Thyroid gland (tissue), 4 donors: ENCODE measurements at regions not wholly inside any gene's neighbourhood (a gene's known extent, or its start where the extent isn't known, plus 50 kb on each side); places are given as distances from the start of the nearest gene placed in this dataset.

Source experiments
- DNase-seq, 2 donors: peaks; one replicate each; pipeline ENCODE4 v3.0.0-alpha.2; 2019
- H3K27ac ChIP-seq, 3 donors: fragments of 200-600 bp; sonication (generic); 1 replicate in 2 of 3; 2 replicates in 1 of 3; pipeline ENCODE4 v1.5.1; 2016 to 2019; ENCODE audit warnings: mild to moderate bottlenecking in 1 of 3, moderate library complexity in 1 of 3
- H3K27me3 ChIP-seq: fragments of 200-600 bp; sonication (generic); one replicate; pipeline ENCODE4 v1.5.1; 2019
- H3K36me3 ChIP-seq, 2 donors: fragments of 200-600 bp; sonication (generic); one replicate each; pipeline ENCODE4 v1.5.1; 2016 to 2019
- H3K4me1 ChIP-seq, 2 donors: fragments of 200-600 bp; sonication (generic); one replicate each; pipeline ENCODE4 v1.5.1; 2017 to 2019
- H3K4me3 ChIP-seq, 3 donors: fragments of 200-600 bp; sonication (generic); replicated peaks in 1 of 3; 1 replicate in 2 of 3; 2 replicates in 1 of 3; pipeline ENCODE4 v1.5.1; 2016; ENCODE audit warnings: mild to moderate bottlenecking in 1 of 3
- H3K9me3 ChIP-seq: fragments of 200-600 bp; sonication (generic); one replicate; pipeline ENCODE4 v1.5.1; 2017
- POLR2A ChIP-seq, 2 donors: fragments of 450-650 bp; IDR thresholded peaks; one replicate each; pipeline ENCODE4 v1.6.1; 2017; ENCODE audit warnings: antibody characterized with exemption in 2 of 2, mild to moderate bottlenecking in 2 of 2, moderate library complexity in 1 of 2
- WGBS, 2 donors: methylation state at CpG; one replicate each; pipeline ENCODE4 v1.1.5; 2017; 5-methylcytosine and 5-hydroxymethylcytosine counted together
- intact Hi-C: fragments of 100-400 bp; cut with DNase I; formaldehyde crosslinking; loops from one replicate; pipeline ENCODE4 v1.15.1; 2023
- TF ChIP-seq, protein P1 (sequence below), 6 experiments: fragments of 200-600 bp in 3 of 6; fragments of 450-650 bp in 3 of 6; sonication (generic) in 3 of 6; IDR thresholded peaks; one replicate each; pipeline ENCODE4 v1.5.1; 2016 to 2019; ENCODE audit warnings: antibody characterized with exemption in 6 of 6, mild to moderate bottlenecking in 2 of 6, inconsistent platforms in 1 of 6, moderate library complexity in 1 of 6

DNA sequence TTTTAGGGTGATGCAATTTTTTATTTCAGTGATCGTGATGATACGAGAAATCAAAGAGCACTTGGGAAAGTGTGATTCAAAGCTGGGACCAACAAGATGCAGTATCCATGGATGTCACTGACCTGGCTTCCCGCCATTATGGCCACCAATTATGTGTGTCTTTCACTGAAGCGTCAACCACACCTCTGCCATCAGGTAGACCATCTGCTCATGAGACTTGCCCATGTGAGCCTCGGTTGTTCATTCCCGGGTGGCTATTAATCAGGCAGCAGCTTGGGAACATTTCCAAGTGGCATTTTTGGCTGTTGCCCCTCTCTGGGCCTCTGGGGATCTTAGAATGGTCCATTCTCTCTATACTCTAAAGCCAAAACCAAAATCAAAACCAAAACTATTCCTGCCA, 436.0 kb upstream of the ADAMTSL1 start:
- no peaks in the 10 kb centered on the region for H3K9me3 ChIP-seq
- H3K4me3 ChIP-seq = no peak overlapping the region
- no peaks in the 10 kb centered on the region for H3K27me3 ChIP-seq
- no peaks in the 10 kb centered on the region for H3K36me3 ChIP-seq
- DNase-seq = no peak
- WGBS, 2 donors = 58 to 89% methylated on average over 6 of the region's 6 CpGs
- intact Hi-C loops = no loop called here
- H3K4me1 ChIP-seq = no peaks in the 10 kb centered on the region
- TF ChIP-seq POLR2A (IDR thresholded peaks at IDR 0.05) = no peak
- TF ChIP-seq, protein P1, sequence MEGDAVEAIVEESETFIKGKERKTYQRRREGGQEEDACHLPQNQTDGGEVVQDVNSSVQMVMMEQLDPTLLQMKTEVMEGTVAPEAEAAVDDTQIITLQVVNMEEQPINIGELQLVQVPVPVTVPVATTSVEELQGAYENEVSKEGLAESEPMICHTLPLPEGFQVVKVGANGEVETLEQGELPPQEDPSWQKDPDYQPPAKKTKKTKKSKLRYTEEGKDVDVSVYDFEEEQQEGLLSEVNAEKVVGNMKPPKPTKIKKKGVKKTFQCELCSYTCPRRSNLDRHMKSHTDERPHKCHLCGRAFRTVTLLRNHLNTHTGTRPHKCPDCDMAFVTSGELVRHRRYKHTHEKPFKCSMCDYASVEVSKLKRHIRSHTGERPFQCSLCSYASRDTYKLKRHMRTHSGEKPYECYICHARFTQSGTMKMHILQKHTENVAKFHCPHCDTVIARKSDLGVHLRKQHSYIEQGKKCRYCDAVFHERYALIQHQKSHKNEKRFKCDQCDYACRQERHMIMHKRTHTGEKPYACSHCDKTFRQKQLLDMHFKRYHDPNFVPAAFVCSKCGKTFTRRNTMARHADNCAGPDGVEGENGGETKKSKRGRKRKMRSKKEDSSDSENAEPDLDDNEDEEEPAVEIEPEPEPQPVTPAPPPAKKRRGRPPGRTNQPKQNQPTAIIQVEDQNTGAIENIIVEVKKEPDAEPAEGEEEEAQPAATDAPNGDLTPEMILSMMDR (IDR thresholded peaks at IDR 0.05) = no peak
- H3K27ac ChIP-seq = no peak overlapping the region

DNA sequence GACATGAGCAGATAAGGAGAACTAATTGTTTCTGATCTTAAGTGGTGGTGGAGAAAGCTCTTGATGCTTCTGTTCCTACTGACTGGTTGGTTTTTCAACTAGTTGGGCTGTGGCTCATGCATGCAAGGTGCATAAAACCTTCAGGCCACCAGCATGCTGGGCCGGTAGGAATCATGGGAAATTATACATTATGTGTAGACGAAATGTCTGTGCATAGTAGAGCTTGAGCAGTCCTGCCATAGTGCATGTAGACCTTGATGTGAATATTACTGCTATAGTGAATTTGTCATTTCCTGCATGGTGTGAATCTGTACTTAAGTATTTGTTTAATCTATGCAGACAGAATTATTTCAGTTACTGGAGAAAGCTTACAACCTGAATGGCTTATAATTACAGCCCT, 433.6 kb upstream of the ADAMTSL1 start:
- Histone ChIP-seq H3K27ac (no peak overlapping the region), H3K4me1 (no peaks in the 10 kb centered on the region), H3K9me3 (no peaks in the 10 kb centered on the region), H3K27me3 (no peaks in the 10 kb centered on the region), H3K4me3 (no peak overlapping the region), H3K36me3 (no peaks in the 10 kb centered on the region)
- 88 to 92% methylated on average over 2 of the region's 2 CpGs for WGBS, 2 donors
- no peak for TF ChIP-seq POLR2A (IDR thresholded peaks at IDR 0.05)
- TF ChIP-seq, protein P1 (IDR thresholded peaks at IDR 0.05) = no peak
- intact Hi-C loops = no loop called here
- DNase-seq = no peak

DNA sequence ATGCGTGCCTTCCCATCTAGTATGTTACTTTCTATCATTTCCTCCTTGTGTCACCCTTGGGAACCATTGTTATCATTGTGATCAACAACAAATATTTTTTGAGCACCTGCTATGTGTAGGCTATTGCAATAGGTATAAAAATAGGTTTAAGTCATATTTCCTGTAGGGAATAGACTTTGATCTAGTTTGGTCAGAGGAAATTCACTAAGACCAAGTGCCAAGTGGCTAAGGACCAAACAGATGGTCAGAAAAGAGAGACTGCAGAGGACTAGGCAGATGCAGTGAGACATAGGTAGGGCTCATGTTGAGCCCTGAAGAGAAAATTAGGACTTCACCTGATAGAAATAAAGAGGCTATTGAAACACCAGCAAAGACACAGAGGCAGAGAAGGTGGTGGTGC, 430.0 kb upstream of the ADAMTSL1 start:
- no peak for TF ChIP-seq POLR2A (IDR thresholded peaks at IDR 0.05)
- TF ChIP-seq, protein P1 (IDR thresholded peaks at IDR 0.05) = no peak
- no peaks in the 10 kb centered on the region for H3K27me3 ChIP-seq
- DNase-seq = no peak
- H3K4me3 ChIP-seq = no peak overlapping the region
- intact Hi-C loops = no loop called here
- H3K36me3 ChIP-seq = no peaks in the 10 kb centered on the region
- no peaks in the 10 kb centered on the region for H3K4me1 ChIP-seq
- WGBS, 2 donors = 92 to 94% methylated on average over 1 of the region's 1 CpG
- H3K27ac ChIP-seq = no peak overlapping the region
- H3K9me3 ChIP-seq = no peaks in the 10 kb centered on the region

DNA sequence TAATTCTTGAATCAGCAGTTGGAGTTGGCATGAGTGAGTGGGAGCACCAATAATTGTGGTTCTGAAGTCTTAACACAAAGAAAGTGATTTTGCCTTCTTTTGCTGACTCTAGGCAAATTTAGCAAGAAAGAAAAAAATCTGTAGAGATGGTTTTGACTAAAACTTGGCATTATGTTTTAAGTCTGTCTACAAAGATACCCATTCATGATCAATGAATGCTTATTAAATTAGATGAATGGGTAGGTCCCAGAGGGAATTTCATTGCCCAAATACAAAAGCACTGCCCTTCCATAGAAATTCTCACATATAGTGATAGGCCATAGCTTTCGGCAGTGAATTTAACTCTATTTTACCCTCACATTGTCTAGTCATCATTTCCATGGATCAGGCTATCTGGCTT, 428.6 kb upstream of the ADAMTSL1 start:
- intact Hi-C loops = no loop called here
- Histone ChIP-seq H3K4me1 (no peaks in the 10 kb centered on the region), H3K4me3 (no peak overlapping the region), H3K36me3 (no peaks in the 10 kb centered on the region), H3K27me3 (no peaks in the 10 kb centered on the region), H3K27ac (no peak overlapping the region), H3K9me3 (no peaks in the 10 kb centered on the region)
- WGBS, 2 donors = 82 to 90% methylated on average over 1 of the region's 1 CpG
- TF ChIP-seq POLR2A (IDR thresholded peaks at IDR 0.05) = no peak
- TF ChIP-seq, protein P1 (IDR thresholded peaks at IDR 0.05) = no peak
- DNase-seq = no peak

DNA sequence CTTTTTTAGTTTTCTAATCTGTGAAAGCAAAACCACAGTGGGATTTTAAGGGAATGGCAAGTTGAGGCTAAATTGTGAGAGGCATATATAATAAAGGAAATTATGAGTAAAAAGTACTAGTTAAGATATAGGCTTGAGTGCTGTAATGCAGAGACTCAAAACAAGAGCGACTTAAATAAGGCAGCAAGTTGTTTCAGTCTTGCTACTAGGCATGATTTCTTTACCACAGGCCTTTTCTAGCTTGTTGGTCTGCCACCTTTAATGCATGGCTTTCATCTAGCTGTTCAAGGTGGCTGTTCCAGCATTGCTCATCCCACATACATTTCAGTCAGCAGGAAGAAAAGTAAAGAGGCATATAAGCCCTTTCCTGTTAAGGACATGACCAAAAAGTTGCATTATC, 427.9 kb upstream of the ADAMTSL1 start:
- no peak overlapping the region for H3K4me3 ChIP-seq
- intact Hi-C loops = no loop called here
- 71 to 91% methylated on average over 1 of the region's 1 CpG for WGBS, 2 donors

More for the DNA sequence above, 427.9 kb upstream of the ADAMTSL1 start:
- Histone ChIP-seq H3K4me1 (no peaks in the 10 kb centered on the region), H3K27ac (no peak overlapping the region), H3K27me3 (no peaks in the 10 kb centered on the region), H3K9me3 (no peaks in the 10 kb centered on the region), H3K36me3 (no peaks in the 10 kb centered on the region)
- TF ChIP-seq, protein P1 (IDR thresholded peaks at IDR 0.05) = no peak
- no peak for TF ChIP-seq POLR2A (IDR thresholded peaks at IDR 0.05)
- DNase-seq = no peak
